BLaER1 (cell line): ENCODE measurements at regions not wholly inside any gene's neighbourhood (a gene's known extent, or its start where the extent isn't known, plus 50 kb on each side); places are given as distances from the start of the nearest gene placed in this dataset.
"Not testable (repeated sequence)": the region's sequence is repeated elsewhere in the genome, so short reads cannot be mapped to it uniquely, and the experiment has no call there.

Experiments used
- H3K27ac ChIP-seq: shearing (Covaris generic); formaldehyde crosslinking; 2 replicates; pipeline ENCODE4 v1.8.1; 2022
- H3K27me3 ChIP-seq: shearing (Covaris generic); formaldehyde crosslinking; 2 replicates; pipeline ENCODE4 v1.8.1; 2022
- H3K36me3 ChIP-seq: shearing (Covaris generic); formaldehyde crosslinking; 2 replicates; pipeline ENCODE4 v1.8.1; 2022
- H3K4me1 ChIP-seq: shearing (Covaris generic); formaldehyde crosslinking; 2 replicates; pipeline ENCODE4 v1.8.1; 2022
- H3K4me2 ChIP-seq: shearing (Covaris generic); formaldehyde crosslinking; 2 replicates; pipeline ENCODE4 v1.8.1; 2022
- H3K4me3 ChIP-seq: shearing (Covaris generic); formaldehyde crosslinking; 2 replicates; pipeline ENCODE4 v1.8.1; 2022
- H3K9ac ChIP-seq: shearing (Covaris generic); formaldehyde crosslinking; 2 replicates; pipeline ENCODE4 v1.8.1; 2022
- H3K9me3 ChIP-seq: shearing (Covaris generic); formaldehyde crosslinking; 2 replicates; pipeline ENCODE4 v1.8.1; 2022
- H4K20me1 ChIP-seq: shearing (Covaris generic); formaldehyde crosslinking; 2 replicates; pipeline ENCODE4 v1.8.1; 2022

GRCh38 chr15:20785151-20785936 lies 80.8 kb downstream of the POTEB2 start:
- not testable (repeated sequence) for H4K20me1 ChIP-seq, H3K4me3 ChIP-seq, H3K9me3 ChIP-seq, H3K36me3 ChIP-seq, H3K27me3 ChIP-seq, H3K4me1 ChIP-seq, H3K4me2 ChIP-seq, H3K27ac ChIP-seq, H3K9ac ChIP-seq

DNA sequence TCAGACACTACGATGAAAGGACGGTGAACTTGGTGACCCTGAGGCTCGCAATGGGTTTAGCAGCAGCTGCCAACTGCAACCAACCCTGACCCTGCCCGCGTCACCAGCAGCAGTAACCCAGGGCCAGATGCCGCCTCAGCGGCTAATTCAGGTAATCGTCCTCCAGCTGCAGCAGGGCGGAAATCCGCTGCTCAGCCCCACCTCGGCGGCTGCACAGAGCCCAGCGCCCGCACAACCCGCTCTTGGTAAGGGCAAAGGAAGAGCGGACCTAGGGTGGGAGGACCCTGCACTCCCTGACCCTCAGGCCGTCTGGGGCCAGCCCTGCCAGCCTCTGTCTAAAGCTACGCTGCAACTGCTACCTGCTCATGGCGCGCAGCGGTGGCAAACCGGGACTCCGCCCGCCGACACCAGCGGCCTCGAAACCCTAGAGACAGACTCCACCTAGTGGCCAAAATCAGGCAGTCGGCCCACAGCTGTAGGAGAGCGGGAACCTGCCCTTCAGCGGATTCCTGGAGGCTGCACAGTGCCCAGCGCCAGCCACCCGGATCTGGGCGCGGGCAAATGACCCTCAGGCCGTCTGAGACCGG lies 82.4 kb downstream of the POTEB2 start:
- H3K36me3 ChIP-seq, H3K9me3 ChIP-seq, H3K27ac ChIP-seq, H3K27me3 ChIP-seq, H4K20me1 ChIP-seq, H3K4me2 ChIP-seq, H3K4me3 ChIP-seq, H3K4me1 ChIP-seq, H3K9ac ChIP-seq: not testable (repeated sequence)

GRCh38 chr15:20775412-20775811 lies 90.7 kb downstream of the POTEB2 start:
- not testable (repeated sequence) for H3K36me3 ChIP-seq, H3K4me1 ChIP-seq, H3K27ac ChIP-seq, H4K20me1 ChIP-seq, H3K27me3 ChIP-seq, H3K4me2 ChIP-seq, H3K9ac ChIP-seq, H3K9me3 ChIP-seq, H3K4me3 ChIP-seq

- not testable (repeated sequence) for H3K4me2 ChIP-seq, H3K27me3 ChIP-seq, H3K4me3 ChIP-seq, H3K9me3 ChIP-seq, H3K27ac ChIP-seq, H3K4me1 ChIP-seq, H4K20me1 ChIP-seq, H3K9ac ChIP-seq, H3K36me3 ChIP-seq
Observed at GRCh38 chr15:20767943-20768342, 98.2 kb downstream of the POTEB2 start.

DNA sequence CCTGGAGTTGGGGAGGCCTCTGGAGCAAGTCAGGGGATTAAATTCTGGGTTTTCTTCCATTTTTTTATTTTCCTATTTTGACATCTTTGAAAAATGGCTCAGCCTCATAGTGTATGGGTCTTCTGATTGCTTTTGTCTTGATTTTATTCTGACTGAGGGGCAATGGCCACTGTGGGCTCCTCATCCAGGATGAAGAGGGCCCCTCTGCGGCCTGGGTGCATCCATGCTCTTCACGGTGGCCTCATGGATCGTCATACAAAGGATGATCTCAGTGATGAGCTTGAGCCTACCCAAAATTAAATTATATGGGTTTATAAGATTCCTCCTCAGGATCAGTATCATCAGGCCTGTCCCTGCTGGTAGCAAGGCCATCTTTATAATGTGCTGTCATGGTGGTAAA lies 103.7 kb downstream of the POTEB2 start:
- H3K36me3 ChIP-seq, H3K27me3 ChIP-seq, H3K27ac ChIP-seq, H3K9me3 ChIP-seq, H4K20me1 ChIP-seq, H3K4me1 ChIP-seq, H3K4me3 ChIP-seq, H3K9ac ChIP-seq: not testable (repeated sequence)
- peak overlapping the region; percentile 65 for H3K4me2 ChIP-seq

DNA sequence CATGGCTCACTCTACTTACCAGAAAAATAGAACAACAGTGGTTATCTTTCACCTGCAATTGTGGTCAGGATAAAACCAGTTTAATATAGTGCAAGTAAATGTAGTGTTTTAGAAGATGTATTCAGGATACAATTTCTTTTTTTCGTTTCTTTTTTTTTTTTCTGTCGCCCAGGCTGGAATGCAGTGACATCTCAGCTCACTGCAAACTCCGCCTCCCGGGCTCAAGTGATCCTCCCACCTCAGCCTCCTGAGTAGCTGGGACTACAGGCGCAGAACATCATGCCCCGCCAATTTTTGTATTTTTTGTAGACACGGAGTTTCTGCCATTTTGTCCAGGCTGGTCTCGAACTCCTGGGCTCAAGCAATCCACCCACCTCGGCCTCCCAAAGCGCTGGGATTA lies 109.7 kb downstream of the POTEB2 start:
- not testable (repeated sequence) for H4K20me1 ChIP-seq, H3K27ac ChIP-seq, H3K4me1 ChIP-seq, H3K36me3 ChIP-seq, H3K27me3 ChIP-seq, H3K4me3 ChIP-seq, H3K4me2 ChIP-seq, H3K9me3 ChIP-seq, H3K9ac ChIP-seq

DNA sequence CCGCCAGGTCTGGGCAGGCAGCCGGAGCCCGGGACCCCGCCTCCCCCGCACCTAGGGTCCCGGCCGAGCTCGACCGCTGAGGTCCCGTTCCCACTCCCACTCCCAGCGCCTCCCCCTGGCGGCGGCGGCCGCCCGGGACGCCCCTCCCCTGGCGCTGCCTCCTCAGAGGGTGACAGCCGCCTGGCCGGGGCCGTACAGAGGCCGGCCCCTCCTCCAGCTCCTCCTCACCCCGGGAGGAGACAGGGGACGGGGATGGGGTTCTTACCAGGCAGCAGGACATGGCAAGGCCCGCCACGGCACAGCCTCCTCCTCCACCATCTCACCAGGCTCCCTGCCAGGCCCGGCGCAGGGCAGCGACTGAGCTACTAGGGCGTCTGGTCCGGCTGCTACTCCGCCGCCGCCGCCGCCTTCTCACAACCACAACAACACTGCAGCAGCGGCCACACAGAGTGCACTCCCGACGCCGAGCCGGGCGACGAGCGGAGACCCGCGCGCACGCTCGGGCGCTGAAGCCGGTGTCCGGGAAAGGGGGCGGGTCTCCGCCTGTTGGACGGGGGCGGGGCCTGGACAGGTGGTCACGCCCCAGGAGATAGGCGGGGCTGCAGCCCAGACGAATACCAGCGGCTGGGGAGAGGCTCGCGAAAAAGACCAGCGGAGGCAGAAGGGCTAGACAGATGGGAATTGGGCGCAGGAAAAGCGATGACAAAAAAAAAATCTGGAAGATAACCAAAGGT lies 110.3 kb downstream of the POTEB2 start:
- not testable (repeated sequence) for H3K4me3 ChIP-seq, H3K9me3 ChIP-seq, H3K9ac ChIP-seq, H4K20me1 ChIP-seq, H3K4me1 ChIP-seq, H3K27me3 ChIP-seq, H3K4me2 ChIP-seq, H3K27ac ChIP-seq, H3K36me3 ChIP-seq

DNA sequence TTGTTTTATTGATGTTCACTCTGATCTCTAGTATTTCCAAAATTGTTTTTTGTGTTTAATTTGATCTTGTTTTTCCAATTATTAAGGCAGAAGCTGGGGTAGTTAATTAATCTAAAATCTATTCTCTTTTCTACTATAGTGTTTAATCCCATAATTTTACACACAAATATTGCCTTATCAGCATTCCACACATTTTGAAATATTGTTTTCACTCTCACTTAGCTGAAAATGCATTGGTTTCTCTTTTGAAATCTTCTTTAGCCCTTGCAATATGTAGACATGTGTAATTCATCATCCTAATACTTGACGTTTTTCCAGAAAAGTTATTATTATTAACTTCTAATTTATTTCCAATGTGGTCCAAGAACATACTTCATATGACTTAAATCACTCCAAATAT lies 132.6 kb downstream of the POTEB2 start:
- H4K20me1 ChIP-seq, H3K4me1 ChIP-seq, H3K4me3 ChIP-seq, H3K27me3 ChIP-seq, H3K27ac ChIP-seq, H3K9ac ChIP-seq, H3K4me2 ChIP-seq, H3K36me3 ChIP-seq, H3K9me3 ChIP-seq: not testable (repeated sequence)
